Muscle of leg (tissue), 3 donors: ENCODE measurements at regions not wholly inside any gene's neighbourhood (a gene's known extent, or its start where the extent isn't known, plus 50 kb on each side); places are given as distances from the start of the nearest gene placed in this dataset.

Source experiments
- DNase-seq: peaks from one replicate; pipeline ENCODE4 v3.0.0; 2013
- H3K27ac ChIP-seq: one replicate; pipeline ENCODE4 v1.5.1; 2013; ENCODE audit warnings: mild to moderate bottlenecking, low read length, control low read depth
- H3K27me3 ChIP-seq: one replicate; pipeline ENCODE4 v1.6.1; 2013; ENCODE audit warnings: low read length; ENCODE audit not compliant: control insufficient read depth, insufficient read depth
- H3K36me3 ChIP-seq: one replicate; pipeline ENCODE4 v1.6.1; 2013; ENCODE audit warnings: low read length; ENCODE audit not compliant: control insufficient read depth, insufficient read depth
- H3K4me1 ChIP-seq: one replicate; pipeline ENCODE4 v1.6.1; 2013; ENCODE audit warnings: low read length; ENCODE audit not compliant: control insufficient read depth, insufficient read depth
- H3K4me3 ChIP-seq: one replicate; pipeline ENCODE4 v1.5.1; 2013; ENCODE audit warnings: low read length, control low read depth
- H3K9me3 ChIP-seq: replicated peaks from 2 replicates; pipeline ENCODE4 v1.6.1; 2013; ENCODE audit warnings: low read depth, low read length; ENCODE audit not compliant: control insufficient read depth
- WGBS: methylation state at CpG from one replicate; pipeline ENCODE4 v1.1.5; 2013; ENCODE audit warnings: missing lambda C conversion rate; ENCODE audit not compliant: insufficient coverage; 5-methylcytosine and 5-hydroxymethylcytosine counted together

DNA sequence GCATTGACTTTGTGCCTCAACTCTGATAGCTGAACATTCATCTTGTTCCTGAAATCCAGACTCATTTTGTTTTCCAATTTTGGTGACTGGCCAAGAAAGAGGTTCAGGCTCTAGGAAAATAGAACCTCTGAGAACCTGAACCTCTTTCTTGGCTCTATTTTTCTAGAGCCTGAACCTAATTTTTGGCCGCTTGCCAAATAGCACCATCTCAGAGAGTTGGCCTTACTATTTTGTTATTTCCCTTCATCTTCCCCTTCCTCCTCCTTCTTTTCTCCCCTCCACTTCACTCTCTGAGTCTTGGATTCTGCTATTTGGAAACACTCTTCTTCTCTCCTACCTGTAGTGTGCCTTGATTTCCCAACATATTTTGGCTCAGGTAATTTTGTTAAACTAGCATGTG, 114.4 kb upstream of the CNTN1 start:
- 75% methylated on average over 1 of the region's 1 CpG for WGBS
- Histone ChIP-seq H3K27me3 (no peaks in the 10 kb centered on the region), H3K4me3 (no peak overlapping the region), H3K27ac (no peak overlapping the region), H3K9me3 (peaks cover 11% of the 10 kb centered on the region), H3K4me1 (no peaks in the 10 kb centered on the region), H3K36me3 (no peaks in the 10 kb centered on the region)
- DNase-seq: no peak

DNA sequence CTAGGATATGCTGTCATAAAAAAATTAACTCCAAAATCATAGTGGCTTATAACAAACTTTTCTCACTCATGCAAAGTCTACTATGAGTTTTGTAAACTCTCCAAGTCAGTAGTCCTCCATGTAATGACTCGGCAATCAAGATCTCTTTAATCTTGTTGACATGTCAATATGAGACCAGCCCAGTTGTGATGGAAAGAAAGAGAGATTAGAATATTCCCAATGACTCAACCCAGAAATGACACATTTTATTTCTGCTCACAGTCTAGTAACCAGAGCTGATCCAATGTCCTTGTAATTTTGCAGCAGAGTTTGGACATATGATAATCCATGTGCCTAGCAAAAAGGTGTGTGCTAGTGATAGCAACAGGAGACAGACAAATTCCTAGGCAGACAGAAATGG, 112.6 kb upstream of the CNTN1 start:
- no peaks in the 10 kb centered on the region for H3K36me3 ChIP-seq
- WGBS: no CpG with 5 or more reads among the region's 1 CpG
- DNase-seq: no peak
- peaks cover 11% of the 10 kb centered on the region for H3K9me3 ChIP-seq
- no peak overlapping the region for H3K27ac ChIP-seq
- H3K4me3 ChIP-seq: no peak overlapping the region
- no peaks in the 10 kb centered on the region for H3K4me1 ChIP-seq
- no peaks in the 10 kb centered on the region for H3K27me3 ChIP-seq

DNA sequence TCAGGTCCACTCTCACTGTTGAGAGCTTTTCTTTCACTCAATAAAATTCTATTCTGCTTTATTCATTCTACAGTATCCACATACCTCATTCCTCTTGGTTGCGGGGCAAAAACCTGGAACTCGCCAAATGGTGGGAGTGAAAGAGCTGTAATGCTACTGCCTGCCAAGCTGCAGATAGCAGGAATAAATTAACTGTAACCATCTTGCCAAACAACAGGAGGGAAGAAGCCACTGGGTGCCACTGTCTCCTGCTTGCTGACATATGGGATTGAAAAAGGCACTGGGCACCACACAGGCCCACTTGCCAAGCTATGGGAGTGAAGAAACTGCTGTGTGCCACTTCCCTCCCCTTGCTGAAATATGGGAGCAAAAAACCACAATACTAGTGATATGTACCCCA, 111.9 kb upstream of the CNTN1 start:
- Histone ChIP-seq H3K4me1 (no peaks in the 10 kb centered on the region), H3K27me3 (no peaks in the 10 kb centered on the region), H3K27ac (no peak overlapping the region), H3K9me3 (peaks cover 11% of the 10 kb centered on the region), H3K4me3 (no peak overlapping the region), H3K36me3 (no peaks in the 10 kb centered on the region)
- no peak for DNase-seq
- WGBS: no CpG with 5 or more reads among the region's 2 CpGs

DNA sequence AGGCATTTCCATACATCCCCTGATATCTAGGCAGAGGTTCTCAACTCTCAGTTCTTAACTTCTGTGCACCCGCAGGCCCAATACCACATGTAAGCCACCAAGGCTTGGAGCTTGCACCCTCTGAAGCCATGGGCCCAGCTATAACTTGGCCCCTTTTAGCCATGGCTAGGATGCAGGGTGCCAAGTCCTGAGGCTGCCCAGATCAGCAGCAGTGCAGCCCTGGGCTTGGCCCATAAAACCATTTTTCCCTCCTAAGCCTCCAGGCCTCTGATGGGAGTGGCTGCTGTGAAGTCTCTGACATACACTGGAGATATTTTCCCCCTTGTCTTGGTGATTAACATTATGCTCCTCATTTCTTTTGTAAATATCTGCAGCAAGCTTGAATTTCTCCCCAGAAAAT, 110.3 kb upstream of the CNTN1 start:
- Histone ChIP-seq H3K27me3 (no peaks in the 10 kb centered on the region), H3K4me3 (no peak overlapping the region), H3K4me1 (no peaks in the 10 kb centered on the region), H3K9me3 (peaks cover 11% of the 10 kb centered on the region), H3K27ac (no peak overlapping the region), H3K36me3 (no peaks in the 10 kb centered on the region)
- no peak for DNase-seq
- WGBS: 100% methylated on average over 1 of the region's 1 CpG

DNA sequence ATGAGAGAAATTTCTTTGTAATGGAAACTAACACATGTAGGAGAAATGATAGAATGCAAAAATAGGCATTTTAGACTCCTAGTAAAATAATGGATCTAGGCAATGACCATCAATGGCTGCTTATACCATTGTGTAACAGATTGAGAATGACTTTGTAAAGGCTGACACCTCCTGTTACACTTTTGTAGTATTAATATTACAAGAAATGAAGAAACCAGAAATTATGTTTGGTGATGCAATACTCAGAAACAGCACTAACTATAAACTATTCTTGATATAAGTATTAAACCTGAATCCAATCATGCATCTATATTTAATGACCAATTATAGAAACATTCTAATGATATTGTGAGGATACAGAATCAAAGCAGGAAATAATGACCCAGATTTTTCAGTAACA, 108.5 kb upstream of the CNTN1 start:
- Histone ChIP-seq H3K27ac (no peak overlapping the region), H3K4me1 (no peaks in the 10 kb centered on the region), H3K4me3 (no peak overlapping the region), H3K27me3 (no peaks in the 10 kb centered on the region), H3K36me3 (no peaks in the 10 kb centered on the region), H3K9me3 (peaks cover 11% of the 10 kb centered on the region)
- DNase-seq: no peak

DNA sequence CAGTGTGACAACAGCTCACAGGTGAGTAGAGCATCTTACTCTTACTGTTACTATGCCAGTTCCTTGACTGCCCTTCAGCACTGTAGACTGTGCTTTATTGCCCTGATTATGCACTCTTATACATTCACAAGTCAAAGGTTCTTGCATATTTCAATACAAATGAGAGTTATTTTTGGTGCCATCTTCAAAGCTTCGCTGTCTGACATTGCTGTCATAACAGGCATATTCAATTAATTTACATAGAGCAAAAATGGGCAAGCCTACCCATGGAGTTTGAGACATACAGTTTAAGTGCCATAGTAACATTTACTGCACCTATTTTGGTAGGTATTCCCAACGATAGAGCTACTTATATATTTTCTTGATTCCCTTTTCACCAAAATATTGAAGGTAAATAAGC, 107.5 kb upstream of the CNTN1 start:
- no CpG with 5 or more reads among the region's 2 CpGs for WGBS
- no peak overlapping the region for H3K27ac ChIP-seq

DNA sequence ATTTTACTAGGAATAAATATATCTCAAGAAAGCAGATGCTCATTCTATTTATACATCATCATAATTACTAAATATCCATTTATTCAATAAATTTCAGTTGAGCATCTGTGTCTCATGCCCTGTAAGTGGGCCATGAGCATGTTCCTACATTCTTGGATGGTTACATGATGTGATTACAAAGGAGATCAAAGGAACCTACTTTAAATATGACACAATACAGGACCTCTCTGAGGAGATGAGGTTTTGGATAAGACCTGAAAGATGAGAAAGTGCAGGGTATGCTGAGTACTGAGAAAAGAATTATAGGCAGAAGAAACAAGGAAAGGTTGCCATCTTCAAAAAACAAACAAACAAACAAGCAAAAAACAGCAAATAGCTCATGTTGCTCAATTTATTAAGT, 105.4 kb upstream of the CNTN1 start:
- peaks cover 4% of the 10 kb centered on the region for H3K9me3 ChIP-seq
- no peaks in the 10 kb centered on the region for H3K36me3 ChIP-seq
- no peaks in the 10 kb centered on the region for H3K4me1 ChIP-seq
- no peak for DNase-seq
- H3K27ac ChIP-seq: no peak overlapping the region
- H3K4me3 ChIP-seq: no peak overlapping the region
- H3K27me3 ChIP-seq: no peaks in the 10 kb centered on the region

More for the DNA sequence above, 107.5 kb upstream of the CNTN1 start:
- Histone ChIP-seq H3K36me3 (no peaks in the 10 kb centered on the region), H3K4me1 (no peaks in the 10 kb centered on the region), H3K27me3 (no peaks in the 10 kb centered on the region), H3K9me3 (peaks cover 14% of the 10 kb centered on the region), H3K4me3 (no peak overlapping the region)
- DNase-seq: no peak

DNA sequence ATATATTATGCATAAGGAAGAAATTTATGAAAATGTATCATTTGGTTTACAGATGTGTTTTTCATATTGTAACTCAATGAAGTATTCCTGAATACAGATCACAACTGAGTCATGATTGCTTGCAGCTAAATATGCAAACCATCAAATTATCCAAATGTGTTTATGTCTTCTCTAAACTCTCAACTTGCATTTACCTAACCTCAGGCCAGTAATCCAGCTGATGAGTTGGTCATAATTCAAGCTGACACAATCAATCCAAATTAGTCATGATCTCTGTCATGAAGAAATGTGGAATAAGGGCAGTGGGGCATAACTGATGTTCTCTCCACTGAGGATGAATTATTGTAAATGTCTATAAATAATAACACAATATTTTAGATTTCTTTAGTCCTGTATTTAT, 104.8 kb upstream of the CNTN1 start:
- Histone ChIP-seq H3K4me1 (no peaks in the 10 kb centered on the region), H3K36me3 (no peaks in the 10 kb centered on the region), H3K4me3 (no peak overlapping the region), H3K27me3 (no peaks in the 10 kb centered on the region), H3K9me3 (peaks cover 3% of the 10 kb centered on the region), H3K27ac (no peak overlapping the region)
- no peak for DNase-seq

DNA sequence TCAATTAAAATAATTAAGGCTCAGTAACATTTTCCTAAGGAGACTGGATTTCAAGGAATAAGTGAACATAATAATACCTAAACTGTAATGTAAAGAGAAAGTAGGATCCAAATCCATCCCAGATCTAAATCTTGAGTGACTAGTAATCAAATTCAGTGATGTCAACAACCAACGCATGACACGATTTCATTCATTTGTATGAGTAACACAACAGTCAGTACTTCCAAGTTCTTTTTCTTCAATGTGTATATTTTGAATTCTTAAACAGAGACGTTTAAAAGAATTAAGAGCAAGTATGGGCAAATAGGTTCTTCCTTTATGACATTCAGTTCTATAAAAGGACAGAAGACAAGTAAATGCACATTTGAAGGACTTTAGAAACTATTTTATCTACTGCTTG, 104.3 kb upstream of the CNTN1 start:
- Histone ChIP-seq H3K27ac (no peak overlapping the region), H3K36me3 (no peaks in the 10 kb centered on the region), H3K9me3 (peaks cover 3% of the 10 kb centered on the region), H3K4me3 (no peak overlapping the region), H3K27me3 (no peaks in the 10 kb centered on the region), H3K4me1 (no peaks in the 10 kb centered on the region)
- no peak for DNase-seq
- no CpG with 5 or more reads among the region's 3 CpGs for WGBS

DNA sequence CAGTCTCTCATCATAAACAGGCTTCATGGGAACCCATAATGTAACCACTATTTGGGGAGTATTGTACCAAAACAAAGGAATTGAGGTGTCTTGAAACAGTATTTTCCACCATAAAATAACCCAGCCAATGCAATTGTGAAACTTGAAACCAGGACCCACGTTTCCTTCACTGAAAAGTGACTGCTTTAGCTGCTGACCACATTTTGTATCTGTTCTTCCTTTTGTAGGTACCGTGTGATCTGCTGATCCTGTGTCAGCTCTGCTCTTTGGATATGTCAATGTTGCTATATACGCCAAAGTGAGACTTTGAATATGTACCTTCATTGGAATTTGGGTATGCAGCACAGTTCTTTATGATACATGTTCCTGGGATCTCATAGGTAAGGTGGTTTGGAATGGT, 95.1 kb upstream of the CNTN1 start:
- Histone ChIP-seq H3K27me3 (no peaks in the 10 kb centered on the region), H3K9me3 (no peaks in the 10 kb centered on the region), H3K27ac (no peak overlapping the region), H3K4me1 (no peaks in the 10 kb centered on the region), H3K4me3 (no peak overlapping the region), H3K36me3 (no peaks in the 10 kb centered on the region)
- no CpG with 5 or more reads among the region's 3 CpGs for WGBS
- DNase-seq: no peak

DNA sequence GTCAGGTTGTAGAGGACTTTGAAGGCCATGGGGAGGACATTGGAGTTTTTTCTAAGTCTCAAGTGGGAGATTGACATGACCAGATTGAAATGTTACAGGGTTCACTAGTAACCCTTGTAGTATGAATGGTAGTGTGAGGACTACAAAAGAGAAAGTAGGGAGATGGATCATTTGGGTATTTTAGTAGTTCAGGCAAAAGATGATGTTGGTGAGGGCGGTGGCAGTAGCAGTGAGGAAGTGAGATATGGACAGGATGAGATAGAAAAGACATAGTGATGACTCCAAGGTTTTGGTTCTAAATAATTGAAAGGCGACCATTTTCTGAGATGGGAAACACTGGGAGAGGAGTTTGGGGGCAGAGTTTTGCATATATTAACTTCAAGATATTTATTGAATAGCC, 94.2 kb upstream of the CNTN1 start:
- H3K36me3 ChIP-seq: no peaks in the 10 kb centered on the region
- H3K4me1 ChIP-seq: no peaks in the 10 kb centered on the region
- H3K27me3 ChIP-seq: no peaks in the 10 kb centered on the region
- no peaks in the 10 kb centered on the region for H3K9me3 ChIP-seq
- no peak overlapping the region for H3K4me3 ChIP-seq
- DNase-seq: no peak
- H3K27ac ChIP-seq: no peak overlapping the region
- 90% methylated on average over 1 of the region's 2 CpGs for WGBS
